ENCODE measurements at regions not wholly inside any gene's neighbourhood (a gene's known extent, or its start where the extent isn't known, plus 50 kb on each side); places are given as distances from the start of the nearest gene placed in this dataset.

DNA sequence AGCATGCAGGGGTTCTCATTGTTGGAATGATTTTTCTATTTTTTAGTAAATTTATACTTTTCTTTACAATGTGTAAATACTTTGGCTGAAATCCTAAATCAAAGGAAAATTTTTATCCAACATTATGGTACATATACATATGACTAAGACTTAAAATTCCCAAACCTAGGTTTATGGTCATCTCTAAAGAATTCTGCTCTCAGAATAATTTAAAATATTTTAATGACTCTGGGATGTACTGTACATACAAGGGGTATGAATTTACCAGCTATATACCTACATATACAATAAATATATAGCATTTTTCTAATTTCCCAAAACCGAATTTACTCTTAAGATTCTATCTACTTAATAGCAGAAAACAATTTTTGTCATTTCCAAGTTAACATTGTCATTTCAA is 137.9 kb upstream of the POU1F1 start:
- Histone ChIP-seq H3K4me3 (ENCODE audit: low read depth in 1 of 2, low read length in 2 of 2) (no peak overlapping the region), H3K9ac (ENCODE audit: low read length) (no peak overlapping the region), H3K4me1 (ENCODE audit: insufficient read depth, low read length) (no peaks in the 10 kb centered on the region), H3K9me3 (ENCODE audit: low read length) (no peaks in the 10 kb centered on the region), H3K36me3 (ENCODE audit: insufficient read depth, low read length) (no peaks in the 10 kb centered on the region), H3K27ac (ENCODE audit: low read depth, low read length) (no peak overlapping the region), H3K27me3 (ENCODE audit: control insufficient read depth in 1 of 2, insufficient read depth in 2 of 2, low read length in 2 of 2) (no peaks in the 10 kb centered on the region)

DNA sequence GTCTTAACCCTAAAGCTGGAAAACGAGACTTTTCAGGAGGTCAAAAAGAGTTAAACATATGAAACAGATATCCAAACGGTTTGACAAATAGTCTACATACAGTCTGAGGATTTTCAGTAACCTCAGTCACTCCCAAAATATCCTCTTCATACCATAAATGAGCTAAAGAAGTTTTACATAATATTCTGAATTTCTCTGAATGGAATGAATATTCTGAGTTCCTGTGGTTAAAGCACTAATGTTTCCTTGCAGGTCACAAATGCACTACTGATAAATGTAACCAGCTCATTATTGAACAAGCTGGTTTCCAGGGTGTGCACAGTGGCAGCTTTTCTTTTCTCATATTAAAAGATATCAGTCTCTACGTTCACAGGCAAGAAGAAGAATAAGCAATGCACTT is 137.4 kb upstream of the POU1F1 start:
- H3K9me3 ChIP-seq (ENCODE audit: low read length) = no peaks in the 10 kb centered on the region
- H3K36me3 ChIP-seq (ENCODE audit: insufficient read depth, low read length) = no peaks in the 10 kb centered on the region
- no peaks in the 10 kb centered on the region for H3K27me3 ChIP-seq (ENCODE audit: control insufficient read depth in 1 of 2, insufficient read depth in 2 of 2, low read length in 2 of 2)
- H3K4me1 ChIP-seq (ENCODE audit: insufficient read depth, low read length) = no peaks in the 10 kb centered on the region
- H3K9ac ChIP-seq (ENCODE audit: low read length) = no peak overlapping the region
- H3K4me3 ChIP-seq (ENCODE audit: low read depth in 1 of 2, low read length in 2 of 2) = no peak overlapping the region
- H3K27ac ChIP-seq (ENCODE audit: low read depth, low read length) = no peak overlapping the region

DNA sequence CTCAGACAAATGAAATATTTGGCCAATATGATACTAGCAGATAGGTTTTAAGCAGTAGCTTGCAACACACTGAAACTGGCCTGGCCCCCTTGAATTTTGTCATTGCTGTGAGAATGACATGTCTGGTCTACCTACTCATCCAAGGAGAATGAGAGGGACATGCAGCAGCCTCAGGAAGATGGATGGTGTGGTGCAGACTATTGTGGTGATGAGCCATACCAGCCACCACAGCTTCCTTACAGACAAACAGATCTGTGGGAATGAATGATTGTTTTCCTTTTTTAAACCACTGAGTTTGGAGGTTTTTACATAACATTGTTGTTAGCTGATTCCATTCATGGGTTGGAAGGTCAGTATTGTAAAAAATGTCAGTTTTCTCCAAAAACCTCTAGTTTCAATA is 133.7 kb upstream of the POU1F1 start:
- Histone ChIP-seq H3K9ac (ENCODE audit: low read length) (no peak overlapping the region), H3K36me3 (ENCODE audit: insufficient read depth, low read length) (no peaks in the 10 kb centered on the region), H3K27me3 (ENCODE audit: control insufficient read depth in 1 of 2, insufficient read depth in 2 of 2, low read length in 2 of 2) (no peaks in the 10 kb centered on the region), H3K4me1 (ENCODE audit: insufficient read depth, low read length) (no peaks in the 10 kb centered on the region), H3K27ac (ENCODE audit: low read depth, low read length) (no peak overlapping the region), H3K9me3 (ENCODE audit: low read length) (no peaks in the 10 kb centered on the region), H3K4me3 (ENCODE audit: low read depth in 1 of 2, low read length in 2 of 2) (no peak overlapping the region)

DNA sequence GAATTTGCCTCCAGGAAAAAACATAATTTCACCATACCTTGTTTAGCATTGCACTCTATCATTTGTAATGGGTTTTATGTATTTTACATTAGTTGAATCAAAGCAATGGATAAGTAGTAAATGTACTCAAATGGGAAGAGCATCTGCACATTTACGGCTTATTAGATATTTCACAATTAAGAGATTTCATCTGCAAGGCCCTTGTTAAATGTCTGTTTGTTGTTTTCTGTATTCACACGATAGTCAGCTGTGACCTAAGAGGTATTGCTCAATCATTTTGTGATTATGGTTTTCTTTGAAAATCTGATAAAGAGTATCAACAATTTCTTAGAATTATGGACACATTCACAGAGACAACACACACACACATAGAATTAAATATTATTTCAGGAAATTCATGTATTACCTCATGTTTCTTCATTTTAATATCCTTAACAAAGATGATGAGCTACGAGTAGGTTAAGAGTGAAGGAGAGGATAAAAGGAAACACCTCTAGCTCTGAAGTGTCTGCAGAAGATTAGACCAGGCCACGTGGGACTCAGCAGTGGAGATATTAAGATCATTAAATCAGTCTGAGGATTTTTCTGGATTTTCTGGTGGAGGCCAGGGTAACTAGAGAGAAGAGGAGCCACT is 121.9 kb upstream of the POU1F1 start:
- no peaks in the 10 kb centered on the region for H3K4me1 ChIP-seq (ENCODE audit: insufficient read depth, low read length)
- no peak overlapping the region for H3K9ac ChIP-seq (ENCODE audit: low read length)
- H3K4me3 ChIP-seq (ENCODE audit: low read depth in 1 of 2, low read length in 2 of 2) = no peak overlapping the region
- H3K27ac ChIP-seq (ENCODE audit: low read depth, low read length) = no peak overlapping the region
- H3K27me3 ChIP-seq (ENCODE audit: control insufficient read depth in 1 of 2, insufficient read depth in 2 of 2, low read length in 2 of 2) = no peaks in the 10 kb centered on the region
- H3K36me3 ChIP-seq (ENCODE audit: insufficient read depth, low read length) = no peaks in the 10 kb centered on the region
- H3K9me3 ChIP-seq (ENCODE audit: low read length) = no peaks in the 10 kb centered on the region

DNA sequence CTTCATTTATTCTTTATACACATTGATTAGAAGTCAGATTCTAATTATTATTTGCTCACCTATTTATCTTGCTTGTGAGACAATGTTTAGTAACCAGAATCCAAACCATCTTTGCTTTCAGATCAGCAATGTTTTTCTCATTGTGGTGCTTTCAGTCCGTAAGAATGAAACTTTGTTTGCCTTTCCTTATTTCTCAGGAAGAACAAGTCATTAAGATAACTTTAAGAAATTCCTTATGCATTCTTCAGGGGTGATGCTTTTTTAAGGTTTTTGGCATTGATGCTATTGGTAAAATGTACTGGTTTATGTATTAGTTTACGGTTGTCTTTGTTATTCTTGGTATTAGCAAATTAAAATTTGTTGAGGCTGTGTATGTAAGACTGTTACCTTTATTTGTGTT is 120.8 kb upstream of the POU1F1 start:
- H3K36me3 ChIP-seq (ENCODE audit: insufficient read depth, low read length) = no peaks in the 10 kb centered on the region
- no peak overlapping the region for H3K4me3 ChIP-seq (ENCODE audit: low read depth in 1 of 2, low read length in 2 of 2)
- H3K27ac ChIP-seq (ENCODE audit: low read depth, low read length) = no peak overlapping the region
- H3K4me1 ChIP-seq (ENCODE audit: insufficient read depth, low read length) = no peaks in the 10 kb centered on the region
- no peaks in the 10 kb centered on the region for H3K27me3 ChIP-seq (ENCODE audit: control insufficient read depth in 1 of 2, insufficient read depth in 2 of 2, low read length in 2 of 2)
- no peak overlapping the region for H3K9ac ChIP-seq (ENCODE audit: low read length)
- no peaks in the 10 kb centered on the region for H3K9me3 ChIP-seq (ENCODE audit: low read length)

DNA sequence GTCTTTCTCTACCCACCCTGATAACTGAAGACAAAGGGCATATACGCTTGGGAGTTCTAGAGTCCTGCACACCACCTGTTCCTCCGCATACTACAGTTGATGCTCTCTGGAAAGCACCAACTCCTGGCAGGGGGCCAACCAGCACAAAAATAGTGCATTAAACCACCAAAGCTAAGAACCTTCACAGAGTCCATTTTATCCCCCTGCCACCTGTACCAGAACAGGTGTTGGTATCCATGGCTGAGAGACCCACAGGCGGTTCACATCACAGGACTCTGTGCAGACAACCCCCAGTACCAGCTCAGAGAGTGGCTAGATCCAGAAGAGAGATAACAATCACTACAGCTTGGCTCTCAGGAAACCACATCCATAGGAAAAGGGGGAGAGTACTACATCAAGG is 114.4 kb upstream of the POU1F1 start:
- H3K27me3 ChIP-seq (ENCODE audit: control insufficient read depth in 1 of 2, insufficient read depth in 2 of 2, low read length in 2 of 2) = no peaks in the 10 kb centered on the region
- H3K4me1 ChIP-seq (ENCODE audit: insufficient read depth, low read length) = no peaks in the 10 kb centered on the region
- H3K9ac ChIP-seq (ENCODE audit: low read length) = no peak overlapping the region
- H3K27ac ChIP-seq (ENCODE audit: low read depth, low read length) = no peak overlapping the region
- no peaks in the 10 kb centered on the region for H3K36me3 ChIP-seq (ENCODE audit: insufficient read depth, low read length)
- H3K4me3 ChIP-seq (ENCODE audit: low read depth in 1 of 2, low read length in 2 of 2) = no peak overlapping the region
- H3K9me3 ChIP-seq (ENCODE audit: low read length) = no peaks in the 10 kb centered on the region

DNA sequence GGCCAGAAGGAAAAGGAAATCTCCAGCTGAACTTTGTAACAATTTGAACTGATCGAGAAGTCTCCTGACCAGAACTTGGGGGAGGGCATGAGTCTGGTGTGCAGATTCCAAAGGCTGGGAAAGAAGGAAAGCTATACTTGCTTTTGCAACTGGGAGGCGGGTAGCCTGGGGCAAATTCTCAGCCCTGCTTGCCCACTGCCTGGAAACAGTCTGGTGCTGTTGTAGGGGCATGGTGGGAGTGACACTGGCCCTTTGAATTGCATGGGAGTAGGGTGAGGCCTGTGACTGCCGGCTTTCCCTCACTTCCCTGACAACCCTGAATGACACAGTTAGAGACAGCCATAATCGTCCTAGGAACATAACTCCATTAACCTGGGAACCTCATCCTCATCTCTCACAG is 114.0 kb upstream of the POU1F1 start:
- Histone ChIP-seq H3K4me1 (ENCODE audit: insufficient read depth, low read length) (no peaks in the 10 kb centered on the region), H3K4me3 (ENCODE audit: low read depth in 1 of 2, low read length in 2 of 2) (no peak overlapping the region), H3K27me3 (ENCODE audit: control insufficient read depth in 1 of 2, insufficient read depth in 2 of 2, low read length in 2 of 2) (no peaks in the 10 kb centered on the region), H3K36me3 (ENCODE audit: insufficient read depth, low read length) (no peaks in the 10 kb centered on the region), H3K27ac (ENCODE audit: low read depth, low read length) (no peak overlapping the region), H3K9ac (ENCODE audit: low read length) (no peak overlapping the region), H3K9me3 (ENCODE audit: low read length) (no peaks in the 10 kb centered on the region)

DNA sequence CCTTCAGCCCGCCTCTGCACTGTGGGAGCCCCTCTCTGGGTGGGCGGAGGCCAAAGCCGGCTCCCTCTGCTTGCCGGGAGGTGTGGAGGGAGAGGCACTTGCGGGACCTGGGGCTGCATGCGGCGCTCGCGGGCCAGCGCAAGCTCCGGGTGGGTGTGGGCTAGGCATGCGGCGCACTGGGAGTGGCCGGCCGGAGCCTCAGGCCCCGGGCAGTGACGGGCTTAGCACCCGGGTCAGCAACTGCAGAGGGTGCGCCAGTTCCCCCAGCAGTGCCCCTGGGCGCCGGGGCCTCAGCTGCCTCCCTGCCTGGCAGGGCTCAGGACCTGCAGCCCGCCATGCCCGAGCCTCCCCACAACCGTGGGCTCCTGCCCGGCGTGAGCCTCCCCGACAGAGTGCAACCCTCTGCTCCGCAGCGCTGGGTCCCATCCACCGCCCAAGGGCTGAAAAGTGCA is 98.9 kb upstream of the POU1F1 start:
- Histone ChIP-seq H3K9ac (ENCODE audit: low read length) (no peak overlapping the region), H3K27ac (ENCODE audit: low read depth, low read length) (no peak overlapping the region), H3K4me3 (ENCODE audit: low read depth in 1 of 2, low read length in 2 of 2) (no peak overlapping the region), H3K27me3 (ENCODE audit: control insufficient read depth in 1 of 2, insufficient read depth in 2 of 2, low read length in 2 of 2) (no peaks in the 10 kb centered on the region), H3K9me3 (ENCODE audit: low read length) (no peaks in the 10 kb centered on the region), H3K4me1 (ENCODE audit: insufficient read depth, low read length) (no peaks in the 10 kb centered on the region), H3K36me3 (ENCODE audit: insufficient read depth, low read length) (no peaks in the 10 kb centered on the region)

DNA sequence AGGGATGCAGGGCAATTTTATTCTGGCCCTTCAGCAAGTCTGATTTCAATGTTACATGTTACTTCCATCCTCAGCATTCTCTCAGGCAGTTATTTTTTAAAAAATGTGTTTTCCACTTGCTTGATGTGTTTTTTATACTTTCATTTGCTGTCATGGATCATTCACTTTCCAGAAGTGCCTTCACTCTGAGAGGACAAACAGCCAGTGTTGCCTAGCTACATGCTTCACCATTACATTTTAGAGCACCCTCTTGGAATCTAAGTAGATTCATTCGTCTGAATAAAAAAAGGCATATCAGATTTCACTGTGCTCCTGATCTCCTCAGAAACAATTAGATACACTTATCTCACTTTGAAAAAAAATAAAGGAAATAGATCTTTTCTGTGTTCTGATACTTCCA is 93.6 kb upstream of the POU1F1 start:
- Histone ChIP-seq H3K4me1 (ENCODE audit: insufficient read depth, low read length) (no peaks in the 10 kb centered on the region), H3K36me3 (ENCODE audit: insufficient read depth, low read length) (no peaks in the 10 kb centered on the region), H3K4me3 (ENCODE audit: low read depth in 1 of 2, low read length in 2 of 2) (no peak overlapping the region), H3K9me3 (ENCODE audit: low read length) (no peaks in the 10 kb centered on the region), H3K27me3 (ENCODE audit: control insufficient read depth in 1 of 2, insufficient read depth in 2 of 2, low read length in 2 of 2) (no peaks in the 10 kb centered on the region), H3K9ac (ENCODE audit: low read length) (no peak overlapping the region), H3K27ac (ENCODE audit: low read depth, low read length) (no peak overlapping the region)

DNA sequence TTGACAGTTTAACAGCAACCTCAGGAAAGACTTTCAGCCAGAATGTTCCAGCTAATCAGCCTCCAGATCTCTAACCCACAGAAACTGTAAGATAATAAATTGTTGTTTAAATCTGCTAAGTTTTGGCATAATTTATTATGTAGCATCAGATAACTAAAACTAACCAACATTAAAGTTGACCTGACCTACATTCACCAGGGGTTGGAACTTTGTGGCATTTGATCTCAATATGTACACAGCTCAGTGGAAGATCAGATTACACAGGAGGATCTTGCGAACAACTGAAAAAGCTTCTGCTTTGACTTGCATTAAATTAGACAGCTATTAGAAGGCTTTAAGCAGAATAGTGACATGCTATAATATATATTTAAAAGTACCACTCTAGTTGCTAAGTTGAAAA is 91.4 kb upstream of the POU1F1 start:
- Histone ChIP-seq H3K27me3 (ENCODE audit: control insufficient read depth in 1 of 2, insufficient read depth in 2 of 2, low read length in 2 of 2) (no peaks in the 10 kb centered on the region), H3K4me1 (ENCODE audit: insufficient read depth, low read length) (no peaks in the 10 kb centered on the region), H3K27ac (ENCODE audit: low read depth, low read length) (no peak overlapping the region), H3K36me3 (ENCODE audit: insufficient read depth, low read length) (no peaks in the 10 kb centered on the region), H3K4me3 (ENCODE audit: low read depth in 1 of 2, low read length in 2 of 2) (no peak overlapping the region), H3K9me3 (ENCODE audit: low read length) (no peaks in the 10 kb centered on the region), H3K9ac (ENCODE audit: low read length) (no peak overlapping the region)

DNA sequence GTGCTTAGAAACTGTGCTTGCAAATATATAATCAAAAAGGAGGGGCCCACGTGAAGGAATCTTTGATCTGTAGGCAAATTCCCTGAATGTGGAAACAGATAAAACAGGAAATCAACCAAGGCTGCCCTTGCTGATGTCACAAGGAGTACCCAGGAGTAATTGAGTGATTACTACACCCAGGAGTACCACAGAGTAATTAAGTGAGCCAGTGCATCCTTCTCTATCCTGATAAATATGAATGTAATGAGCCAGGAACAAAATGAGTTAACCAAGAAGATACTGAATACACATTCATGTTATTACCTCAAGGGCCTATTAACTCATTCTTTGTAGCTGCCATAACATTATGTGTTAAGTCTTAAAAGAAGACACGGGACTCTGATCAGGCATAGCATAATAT is 87.3 kb upstream of the POU1F1 start:
- H3K27me3 ChIP-seq (ENCODE audit: control insufficient read depth in 1 of 2, insufficient read depth in 2 of 2, low read length in 2 of 2) = no peaks in the 10 kb centered on the region
- no peaks in the 10 kb centered on the region for H3K36me3 ChIP-seq (ENCODE audit: insufficient read depth, low read length)
- no peak overlapping the region for H3K9ac ChIP-seq (ENCODE audit: low read length)
- H3K4me1 ChIP-seq (ENCODE audit: insufficient read depth, low read length) = no peaks in the 10 kb centered on the region
- no peaks in the 10 kb centered on the region for H3K9me3 ChIP-seq (ENCODE audit: low read length)
- H3K27ac ChIP-seq (ENCODE audit: low read depth, low read length) = no peak overlapping the region
- H3K4me3 ChIP-seq (ENCODE audit: low read depth in 1 of 2, low read length in 2 of 2) = no peak overlapping the region

DNA sequence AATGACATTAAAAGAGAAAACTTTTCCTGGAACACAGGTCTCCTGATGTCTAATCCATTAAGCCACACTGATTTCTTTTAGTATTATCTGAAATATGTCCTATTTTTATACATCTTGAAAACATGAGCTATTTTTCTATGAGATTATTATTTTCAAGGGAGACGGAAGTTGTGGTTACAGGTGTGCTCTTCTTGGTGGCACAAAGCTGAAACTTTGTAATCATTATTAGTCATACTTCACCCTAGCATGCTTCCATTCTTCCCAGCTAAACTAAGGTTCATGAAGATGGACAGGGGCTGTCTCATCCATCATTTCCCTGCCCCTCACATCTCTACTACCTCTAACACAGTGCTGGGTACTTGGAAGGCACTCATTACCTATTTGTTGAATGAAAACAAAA is 85.6 kb upstream of the POU1F1 start:
- H3K27me3 ChIP-seq (ENCODE audit: control insufficient read depth in 1 of 2, insufficient read depth in 2 of 2, low read length in 2 of 2) = no peaks in the 10 kb centered on the region
- no peak overlapping the region for H3K4me3 ChIP-seq (ENCODE audit: low read depth in 1 of 2, low read length in 2 of 2)
- H3K9ac ChIP-seq (ENCODE audit: low read length) = no peak overlapping the region
- no peaks in the 10 kb centered on the region for H3K9me3 ChIP-seq (ENCODE audit: low read length)
- no peaks in the 10 kb centered on the region for H3K4me1 ChIP-seq (ENCODE audit: insufficient read depth, low read length)
- no peak overlapping the region for H3K27ac ChIP-seq (ENCODE audit: low read depth, low read length)
- H3K36me3 ChIP-seq (ENCODE audit: insufficient read depth, low read length) = no peaks in the 10 kb centered on the region

All from muscle layer of colon (tissue), 2 donors.